Esophagus mucosa (tissue), 1 donor: ENCODE measurements at regions not wholly inside any gene's neighbourhood (a gene's known extent, or its start where the extent isn't known, plus 50 kb on each side); places are given as distances from the start of the nearest gene placed in this dataset.
A peak's percentile ranks its signal among the peaks of the same experiment; 100 is the strongest.
"Not testable (repeated sequence)": the region's sequence is repeated elsewhere in the genome, so short reads cannot be mapped to it uniquely, and the experiment has no call there.

Experiments used
- ATAC-seq: fragments of 200-7000 bp; cut with Tn5 transposase; one replicate; pipeline ENCODE4 v1.9.1; 2020
- donor health status: DM: yes; HTN: yes; CAD: no.

DNA sequence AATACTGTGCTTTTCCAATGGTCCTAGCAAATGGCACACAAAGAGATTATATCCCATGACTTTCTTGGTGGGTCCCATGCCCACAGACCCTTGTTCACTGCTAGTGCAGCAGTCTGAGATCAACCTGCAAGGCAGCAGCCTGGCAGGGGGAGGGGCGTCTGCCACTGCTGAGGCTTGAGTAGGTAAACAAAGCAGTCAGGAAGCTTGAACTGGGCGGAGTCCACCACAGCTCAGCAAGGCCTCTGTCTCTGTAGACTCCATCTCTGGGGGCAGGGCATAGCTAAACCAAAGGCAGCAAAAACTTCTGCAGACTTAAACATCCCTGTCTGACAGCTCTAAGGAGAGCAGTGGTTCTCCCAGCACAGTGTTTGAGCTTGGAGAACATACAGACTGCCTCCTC is 82.9 kb downstream of the ZNF737 start:
- ATAC-seq: no peak

- no peak for ATAC-seq
These were observed 83.8 kb downstream of the ZNF737 start for GRCh38 chr19:20481736-20482135.

DNA sequence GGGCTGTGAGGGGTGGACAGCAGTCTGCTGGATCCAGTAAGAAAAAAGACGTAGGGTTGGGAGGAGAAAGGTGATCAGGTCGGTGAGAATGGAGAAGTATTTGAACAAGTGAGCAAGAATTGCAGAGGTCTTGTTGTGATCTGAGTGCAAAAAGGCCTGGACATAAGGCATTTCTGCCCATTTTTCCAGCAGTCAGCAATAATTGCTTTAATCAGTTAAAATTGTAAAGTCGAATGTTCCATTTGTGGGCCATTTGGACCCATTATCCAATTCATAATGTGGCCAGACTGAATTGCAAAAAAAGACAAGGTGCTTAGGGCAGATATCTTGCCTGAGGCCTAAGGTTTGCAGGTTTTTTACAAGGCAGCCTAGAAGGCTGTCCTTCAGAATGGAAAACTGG is 86.1 kb downstream of the ZNF737 start:
- no peak for ATAC-seq

- ATAC-seq: no peak
These were observed 86.6 kb downstream of the ZNF737 start for GRCh38 chr19:20478936-20479335.

- ATAC-seq: no peak
These were observed 92.7 kb downstream of the ZNF737 start for GRCh38 chr19:20472854-20473253.

GRCh38 chr19:20471431-20471830 is 94.2 kb downstream of the ZNF737 start:
- ATAC-seq: no peak

DNA sequence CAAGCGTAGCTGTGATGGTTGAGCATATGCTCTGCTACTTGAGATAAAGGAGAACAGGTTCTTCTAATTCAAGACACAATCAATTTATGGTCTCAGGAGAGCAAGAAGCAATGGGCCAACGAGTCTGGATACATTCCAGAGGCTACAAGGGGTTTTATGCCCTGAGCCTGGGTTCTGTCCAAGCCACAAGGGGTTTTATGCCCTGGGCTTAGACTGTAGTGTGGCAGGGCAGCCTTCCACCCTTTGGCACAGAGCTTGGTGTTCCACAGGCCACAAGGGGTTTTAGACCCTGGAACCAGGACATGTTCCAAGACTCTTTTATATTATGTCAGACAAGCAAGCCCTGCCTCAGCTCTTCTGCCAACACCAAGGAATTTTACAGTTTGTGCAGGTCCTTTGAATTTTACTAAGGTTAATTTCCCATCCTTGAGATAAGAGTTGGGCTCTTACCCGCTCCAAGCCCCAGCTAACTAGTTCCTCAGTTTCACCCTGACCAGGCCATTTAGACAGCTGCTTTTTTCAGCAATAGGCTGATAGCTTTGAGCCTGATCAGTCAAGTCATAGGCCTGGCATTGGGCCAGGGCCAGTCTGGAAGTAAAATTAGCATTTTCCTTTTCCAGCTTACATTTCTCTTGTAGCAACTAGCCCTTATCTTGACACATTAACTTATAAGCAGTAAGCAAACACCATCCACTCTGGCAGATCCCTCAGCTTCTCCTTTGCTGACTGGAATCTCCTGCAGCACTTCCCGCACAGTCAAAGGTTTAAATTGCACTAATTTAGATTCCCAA is 95.0 kb downstream of the ZNF737 start:
- ATAC-seq: no peak

GRCh38 chr19:20466638-20466990 is 99.0 kb downstream of the ZNF737 start:
- not testable (repeated sequence) for ATAC-seq

- not testable (repeated sequence) for ATAC-seq
These were observed 99.5 kb downstream of the ZNF737 start for GRCh38 chr19:20465922-20466637.

GRCh38 chr19:20453425-20453935 is 112.1 kb downstream of the ZNF737 start:
- ATAC-seq: no peak

DNA sequence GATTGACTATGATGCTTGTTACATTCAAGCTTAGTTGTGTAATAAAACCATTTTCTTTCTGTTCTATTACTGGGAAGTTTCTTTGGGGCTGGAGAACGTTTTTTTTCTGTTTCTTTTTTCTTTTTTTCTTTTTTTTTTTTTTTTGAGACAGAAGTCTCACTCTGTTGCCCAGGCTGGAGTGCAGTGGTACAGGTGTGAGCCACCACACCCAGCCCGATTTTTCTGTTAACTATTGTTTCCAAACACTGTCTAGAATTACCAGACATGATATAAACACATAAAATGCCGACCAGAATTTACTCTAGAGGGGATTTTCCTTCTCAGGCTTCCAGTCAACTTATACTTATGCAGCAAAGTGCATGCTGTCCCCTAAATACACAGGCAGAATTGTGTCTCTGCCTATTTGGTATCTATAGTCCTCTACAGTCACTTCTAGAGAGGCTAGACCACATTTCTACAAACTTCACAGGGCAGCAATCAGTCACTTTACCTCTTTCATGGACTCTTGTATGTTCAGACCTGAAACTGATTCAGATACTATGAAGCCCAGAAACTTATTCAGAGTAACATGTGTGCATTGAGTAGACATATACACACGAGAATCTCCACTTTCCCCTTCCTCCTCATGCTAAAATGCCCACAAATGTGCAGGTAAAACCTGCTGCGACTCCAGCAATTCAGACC is 121.2 kb downstream of the ZNF737 start:
- ATAC-seq: no peak

GRCh38 chr19:20432266-20432842 is 133.2 kb downstream of the ZNF737 start:
- ATAC-seq: not testable (repeated sequence)

DNA sequence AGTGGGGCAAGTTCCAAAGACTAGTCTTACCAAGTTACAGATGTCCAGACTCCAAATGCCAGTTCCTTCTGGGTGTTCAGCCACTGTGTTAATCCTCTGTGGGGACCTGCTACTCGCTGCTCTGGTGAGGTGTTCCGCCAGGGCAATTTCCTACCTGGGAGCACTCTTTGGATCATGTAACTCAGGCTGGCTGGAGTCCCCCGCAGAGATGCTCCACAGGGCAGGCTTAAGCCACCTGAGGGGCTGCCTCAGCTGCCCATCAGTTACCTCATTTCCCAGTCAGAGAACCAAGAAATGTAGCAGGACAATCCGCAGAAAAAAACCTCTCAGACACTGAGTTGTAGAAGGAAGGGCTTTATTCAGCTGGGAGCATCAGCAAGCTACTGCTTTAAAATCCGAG is 133.8 kb downstream of the ZNF737 start:
- no peak for ATAC-seq

DNA sequence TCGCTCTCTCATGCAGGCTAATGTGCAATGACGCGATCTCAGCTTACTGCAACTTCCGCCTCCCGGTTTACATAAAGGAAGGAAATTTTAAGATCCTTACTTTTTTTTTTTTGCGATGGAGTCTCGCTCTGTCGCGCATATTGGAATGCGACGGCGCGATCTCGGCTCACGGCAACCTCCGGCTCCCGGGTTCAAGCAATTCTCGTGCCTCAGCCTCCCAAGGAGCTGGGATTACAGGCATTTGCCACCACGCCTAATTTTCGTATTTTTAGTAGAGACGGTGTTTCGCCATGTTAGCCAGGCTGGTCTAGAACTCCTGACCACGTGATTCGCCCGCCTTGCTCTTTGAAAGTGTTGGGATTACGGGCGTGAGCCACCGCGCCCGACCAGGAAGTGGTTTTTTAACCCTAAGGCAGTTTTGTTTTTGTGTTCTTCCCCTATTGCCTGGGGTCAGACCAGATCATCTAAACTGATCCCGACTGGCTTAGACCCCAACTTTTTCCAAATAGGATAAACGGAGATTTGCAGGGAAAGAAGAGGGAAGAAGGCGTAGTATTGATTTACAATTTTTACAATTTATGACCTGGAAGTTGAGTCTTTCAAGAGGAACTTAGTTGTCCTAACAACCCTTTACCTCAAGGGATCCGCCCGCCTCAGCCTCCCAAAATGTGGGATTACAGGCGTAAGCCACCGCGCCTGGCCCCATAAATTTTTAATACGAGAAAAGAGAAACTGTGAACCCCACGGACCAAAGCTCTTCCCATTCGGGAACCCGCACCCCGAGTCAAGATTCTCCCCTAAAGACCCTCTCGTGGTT is 142.0 kb downstream of the ZNF737 start:
- peak; percentile 49 for ATAC-seq

GRCh38 chr19:20422216-20423205 is 143.1 kb downstream of the ZNF737 start:
- ATAC-seq: no peak

DNA sequence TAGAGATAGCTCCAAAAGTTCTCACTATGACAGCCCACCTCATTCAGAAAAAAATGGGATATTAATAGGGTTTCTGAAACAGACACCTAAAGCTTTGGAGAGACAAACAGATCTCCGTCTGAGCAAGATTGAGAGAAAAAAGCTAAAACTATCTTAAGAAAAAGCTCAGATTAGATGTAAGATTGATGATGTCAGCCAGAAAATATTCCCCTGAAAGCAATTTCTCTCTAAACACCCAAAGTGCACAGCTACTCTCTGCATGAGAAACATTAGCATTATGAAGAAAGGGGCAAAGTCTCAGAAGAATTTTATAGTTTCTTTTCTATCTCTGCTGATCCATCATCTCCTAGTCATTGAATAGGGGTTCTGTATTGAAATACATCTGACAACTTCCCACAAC is 148.9 kb downstream of the ZNF737 start:
- no peak for ATAC-seq

GRCh38 chr19:20414120-20414519 is 151.5 kb downstream of the ZNF737 start:
- no peak for ATAC-seq

DNA sequence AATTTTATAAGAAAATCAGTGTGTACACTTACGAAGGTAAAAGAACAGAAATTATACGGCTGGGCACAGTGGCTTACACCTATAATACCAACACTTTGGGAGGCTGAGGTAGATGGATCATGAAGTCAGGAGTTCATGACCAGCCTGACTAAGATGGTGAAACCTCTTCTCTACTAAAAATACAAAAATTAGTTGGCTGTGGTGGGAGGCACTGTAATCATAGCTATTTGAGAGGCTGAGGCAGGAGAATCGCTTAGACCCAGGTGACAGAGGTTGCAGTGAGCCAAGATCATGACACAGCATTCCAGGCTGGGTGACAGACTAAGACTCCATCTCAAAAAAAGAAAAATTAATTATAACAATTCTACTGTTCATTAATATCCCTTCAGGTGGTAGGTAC is 151.9 kb downstream of the ZNF737 start:
- no peak for ATAC-seq

DNA sequence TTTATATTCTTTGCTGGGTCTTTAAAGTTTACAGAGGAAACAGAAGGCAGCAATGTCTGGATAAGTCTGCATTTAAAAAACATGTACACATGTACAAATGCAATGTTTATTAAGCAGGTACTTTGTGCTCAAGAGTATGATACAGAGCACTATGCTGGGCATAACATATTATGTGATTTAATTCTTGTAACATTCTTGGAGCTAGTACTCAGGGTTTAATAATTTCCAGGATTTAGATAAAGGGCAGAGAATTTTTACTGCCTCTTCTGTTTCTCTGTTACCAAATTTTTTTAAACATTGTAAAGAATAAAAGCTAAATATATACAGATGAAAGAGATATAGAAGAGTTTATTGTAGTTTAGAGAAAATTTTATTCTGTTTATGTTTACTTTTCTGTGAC is 152.7 kb downstream of the ZNF737 start:
- ATAC-seq: no peak

GRCh38 chr19:20397292-20397691 is 168.3 kb downstream of the ZNF737 start:
- ATAC-seq: no peak

DNA sequence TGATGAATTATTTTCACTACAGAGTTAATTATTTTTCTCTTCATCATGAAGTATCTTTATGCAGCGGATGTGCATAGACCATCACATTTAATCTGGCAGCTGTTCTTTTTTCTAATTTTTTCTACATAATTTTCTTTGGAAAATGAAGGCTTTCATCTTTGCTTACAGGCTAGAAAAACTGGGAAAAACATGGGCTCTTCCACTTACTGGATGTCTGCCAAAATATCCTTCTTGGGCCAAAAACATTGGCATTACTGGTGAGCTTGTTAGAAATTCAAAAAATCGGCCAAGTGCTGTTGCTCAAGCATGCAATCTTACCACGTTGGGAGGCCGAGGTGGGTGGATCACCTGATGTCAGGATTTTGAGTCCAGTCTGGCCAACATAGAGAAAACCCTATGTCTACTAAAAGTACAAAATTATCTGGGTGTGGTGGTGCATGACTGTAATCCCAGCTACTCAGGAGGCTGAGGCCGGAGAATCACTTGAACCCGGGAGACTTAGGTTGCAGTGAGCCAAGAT is 176.8 kb downstream of the ZNF737 start:
- no peak for ATAC-seq
